ENCODE measurements at regions not wholly inside any gene's neighbourhood (a gene's known extent, or its start where the extent isn't known, plus 50 kb on each side); places are given as distances from the start of the nearest gene placed in this dataset.

GRCh38 chr20:7171911-7172310, 404.4 kb downstream of the BMP2 start:
- TF ChIP-seq CTCF (optimal IDR thresholded peaks at IDR 0.05 in 1 of 3, IDR thresholded peaks at IDR 0.05 in 1 of 3, conservative IDR thresholded peaks at IDR 0.05 in 1 of 3; ENCODE audit: extremely low read depth in 1 of 3, insufficient read depth in 2 of 3, low read length in 3 of 3) (no peak), EZH2 (IDR thresholded peaks at IDR 0.05; ENCODE audit: low read length) (no peak)

All from keratinocyte (primary cell).